ENCODE measurements at regions not wholly inside any gene's neighbourhood (a gene's known extent, or its start where the extent isn't known, plus 50 kb on each side); places are given as distances from the start of the nearest gene placed in this dataset.

- DNase-seq, result no peak
These were observed 183.2 kb upstream of the STAC start for GRCh38 chr3:36197151-36197550.

DNA sequence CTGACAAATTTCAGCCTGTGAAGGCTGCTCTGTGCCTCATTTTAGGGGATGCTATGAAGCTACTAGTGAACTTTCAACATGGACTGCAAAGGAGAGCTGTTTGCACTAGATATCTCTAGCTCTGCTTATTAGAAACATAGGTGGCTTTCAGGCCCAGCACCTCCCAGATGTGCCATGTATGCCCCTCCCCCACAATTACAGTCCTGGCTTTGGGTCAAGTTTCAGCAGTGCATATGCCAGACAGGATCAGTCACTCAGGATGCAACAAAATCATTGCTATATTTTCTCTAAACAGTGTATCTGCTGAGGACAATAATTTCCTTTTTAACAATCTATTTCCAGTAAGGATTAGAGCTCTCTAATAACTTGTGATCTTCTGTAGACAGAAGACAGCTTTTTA, 178.8 kb upstream of the STAC start:
- no peak for DNase-seq

GRCh38 chr3:36206956-36207580, 173.2 kb upstream of the STAC start:
- DNase-seq, result no peak

DNA sequence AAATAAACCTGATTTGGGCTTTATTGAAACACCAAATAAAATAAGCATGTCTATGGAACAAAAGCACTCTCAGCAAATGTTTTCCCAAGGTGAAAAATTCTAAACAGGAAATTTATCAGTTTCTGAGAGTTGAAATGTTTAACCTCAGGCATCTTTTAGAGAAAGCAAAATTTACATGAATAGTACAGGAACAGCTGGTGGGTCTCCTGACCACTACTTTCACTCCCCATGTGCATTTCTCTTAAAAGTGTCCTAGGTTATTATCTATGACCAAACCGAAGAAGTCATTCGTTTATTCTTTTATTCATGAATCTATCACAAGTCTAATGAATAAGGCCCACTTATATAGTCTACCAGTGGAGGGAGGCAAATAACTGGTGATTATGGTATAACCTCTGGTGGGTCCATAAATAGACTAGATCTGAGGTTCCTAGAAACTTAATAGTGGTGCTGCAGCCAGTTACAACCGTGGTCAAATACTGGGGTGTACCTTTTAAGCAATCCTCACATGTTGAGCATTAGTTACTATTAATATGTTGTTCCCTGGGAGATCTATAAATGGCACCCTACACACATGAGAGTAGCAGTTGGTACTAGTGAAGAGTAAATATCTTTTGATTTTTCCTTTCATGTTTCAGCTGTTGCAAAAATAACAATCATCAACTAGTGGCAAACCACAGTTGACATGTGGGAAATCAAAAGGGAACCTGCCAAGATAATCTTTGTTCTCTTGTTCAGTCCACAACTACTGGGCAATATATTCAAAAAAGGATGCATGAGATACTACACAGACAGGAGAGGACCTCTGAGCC, 169.3 kb upstream of the STAC start:
- DNase-seq, result no peak

GRCh38 chr3:36211652-36211999, 168.7 kb upstream of the STAC start:
- no peak for DNase-seq

GRCh38 chr3:36212251-36212650, 168.1 kb upstream of the STAC start:
- DNase-seq, result no peak

- no peak for DNase-seq
These were observed 165.8 kb upstream of the STAC start for GRCh38 chr3:36214460-36214859.

- no peak for DNase-seq
These were observed 165.1 kb upstream of the STAC start for GRCh38 chr3:36215241-36215640.

- DNase-seq, result no peak
These were observed 160.9 kb upstream of the STAC start for GRCh38 chr3:36219398-36219797.

DNA sequence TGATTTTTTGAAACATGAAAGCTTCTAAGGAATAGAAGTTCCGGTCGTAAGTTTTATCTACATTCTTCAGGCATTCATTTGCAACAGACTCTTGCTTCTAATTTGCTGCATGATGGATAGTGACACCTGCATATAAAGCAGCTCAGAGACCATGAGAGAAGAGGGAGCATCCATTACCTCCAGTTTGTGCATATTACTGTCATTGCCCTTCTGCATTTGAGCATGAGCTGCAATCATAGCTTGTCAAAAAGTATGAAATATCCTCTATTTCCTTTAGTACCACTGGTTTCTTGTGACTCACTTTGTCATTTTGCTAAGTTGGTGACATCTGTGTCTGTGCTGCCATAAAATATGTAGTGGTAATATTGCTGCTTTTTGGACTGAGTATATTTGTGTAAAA, 160.1 kb upstream of the STAC start:
- DNase-seq, result no peak

DNA sequence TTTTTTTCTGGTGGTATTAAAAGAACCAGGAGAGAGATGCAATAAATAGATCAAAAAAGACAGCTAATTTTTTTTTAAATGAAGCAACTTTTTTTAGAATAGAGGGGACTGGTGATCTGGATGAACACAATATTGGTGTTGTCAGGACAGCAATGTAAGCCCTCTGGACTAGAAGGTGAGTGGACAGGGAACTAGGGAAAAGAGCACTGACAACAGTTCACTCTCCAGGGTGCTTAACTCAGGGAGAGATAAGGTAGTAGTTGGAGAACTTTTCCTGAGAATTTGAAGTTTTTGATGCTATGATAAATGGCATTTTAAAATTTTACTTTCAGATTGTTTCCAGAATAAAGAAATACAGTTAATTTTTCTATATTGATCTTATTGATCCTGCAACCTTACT, 158.3 kb upstream of the STAC start:
- DNase-seq, result no peak

DNA sequence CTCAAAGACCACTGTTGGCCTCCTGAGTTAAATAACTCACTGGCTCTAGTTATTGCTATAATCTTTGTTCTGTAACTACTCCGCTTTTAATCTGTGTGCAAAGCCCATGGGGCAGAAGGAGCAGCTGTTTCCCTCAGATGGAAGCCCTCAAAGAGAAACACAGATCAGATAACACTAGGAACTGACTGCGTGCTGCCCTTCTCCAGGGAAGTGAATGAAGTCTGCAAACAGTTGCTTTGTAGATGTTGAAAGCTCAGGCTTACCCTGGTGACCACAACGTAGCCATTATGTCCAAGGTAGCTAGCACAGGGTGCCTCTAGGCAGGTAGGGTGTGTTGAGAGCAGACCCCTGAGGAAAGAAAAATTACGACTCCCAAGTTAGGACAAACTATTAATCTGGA, 152.3 kb upstream of the STAC start:
- no peak for DNase-seq

GRCh38 chr3:36229496-36229895, 150.8 kb upstream of the STAC start:
- no peak for DNase-seq

DNA sequence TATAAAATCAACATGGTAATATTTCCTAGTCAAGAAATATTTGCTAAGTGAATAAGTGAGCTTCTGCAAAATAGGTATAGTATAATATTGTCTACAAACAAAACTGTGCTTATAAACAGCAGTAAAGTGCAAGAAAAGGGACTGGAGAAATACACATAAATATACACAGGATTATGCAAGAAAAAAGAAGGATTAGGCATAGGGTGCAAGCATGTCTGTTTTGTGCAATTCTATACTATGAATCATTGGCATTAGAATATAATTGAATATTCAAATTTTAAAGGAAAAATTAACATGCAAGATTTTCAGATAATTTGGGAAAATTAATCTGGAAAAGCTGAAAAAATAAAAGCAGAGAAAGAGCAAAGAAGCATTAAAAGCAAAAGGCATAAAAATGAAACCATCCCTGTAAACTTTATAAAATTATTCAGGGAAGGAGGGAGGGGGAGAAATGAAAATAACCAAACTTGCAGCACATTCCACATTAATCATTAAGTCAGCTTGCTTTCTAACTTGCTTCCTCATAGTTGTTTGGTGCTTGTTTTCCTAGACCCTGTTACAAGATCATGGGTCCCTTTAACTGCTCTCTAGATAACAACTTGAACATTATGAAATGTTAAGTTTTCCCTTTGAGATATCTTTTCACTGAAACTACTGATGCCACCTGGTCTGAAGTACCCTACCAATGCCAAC, 147.4 kb upstream of the STAC start:
- DNase-seq, result no peak

DNA sequence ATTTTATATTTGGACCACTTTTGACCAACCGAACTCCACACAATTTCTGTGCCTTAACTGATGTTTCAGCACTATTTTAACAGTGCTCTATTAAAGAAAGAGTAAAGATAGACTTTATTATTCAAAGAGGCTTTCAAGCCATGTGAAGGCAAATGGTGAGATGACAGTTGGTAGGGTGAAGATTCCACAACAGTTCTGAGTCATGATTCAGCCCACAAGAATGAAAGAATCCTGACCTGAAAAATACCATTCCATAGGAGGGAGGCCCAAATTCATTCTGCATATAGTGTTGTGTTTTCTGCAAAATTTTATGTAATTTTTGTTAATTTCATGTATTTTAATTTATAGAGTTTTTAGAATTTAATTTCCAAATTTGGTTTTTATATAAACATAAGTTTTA, 135.6 kb upstream of the STAC start:
- DNase-seq, result no peak

DNA sequence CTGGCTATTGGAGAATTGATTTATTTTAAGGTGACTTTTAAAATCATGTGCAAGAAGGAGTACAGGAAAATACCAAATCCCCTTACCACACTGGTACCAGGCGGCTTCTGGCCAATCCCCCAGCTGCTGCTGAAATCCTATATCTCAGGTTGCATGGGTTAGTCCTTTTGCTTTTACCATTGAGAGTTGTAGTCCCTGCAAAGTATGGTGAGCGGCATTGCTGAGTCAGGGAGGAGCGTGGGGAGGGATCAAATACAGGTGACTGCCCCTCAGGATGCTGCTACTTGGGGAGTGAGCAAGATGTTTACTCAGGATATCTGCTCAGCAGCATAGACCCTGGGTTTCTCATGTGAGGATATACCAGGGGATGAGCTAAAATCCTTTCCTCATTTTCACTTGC, 131.9 kb upstream of the STAC start:
- DNase-seq, result no peak

DNA sequence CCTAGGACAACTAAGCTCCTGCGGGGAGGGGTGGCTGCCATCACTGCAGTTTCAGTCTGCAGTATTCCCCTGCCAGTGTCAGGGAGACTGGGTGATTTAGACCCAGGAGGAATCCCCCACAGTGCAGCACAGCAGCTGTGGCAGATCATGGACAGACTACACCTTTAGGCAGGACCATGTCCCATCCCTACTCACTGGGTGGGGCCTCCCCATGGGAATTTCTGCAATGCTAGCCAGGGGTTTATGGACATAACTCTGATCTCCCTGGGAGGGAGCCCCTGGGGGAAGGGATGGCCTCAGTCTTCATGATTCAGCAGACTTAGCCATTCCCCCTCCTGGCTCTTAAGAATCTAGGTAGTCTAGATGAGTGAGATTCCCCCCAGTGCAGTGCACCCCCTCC, 130.1 kb upstream of the STAC start:
- no peak for DNase-seq

GRCh38 chr3:36257158-36257852, 123.0 kb upstream of the STAC start:
- DNase-seq, result no peak

- DNase-seq, result no peak
These were observed 121.9 kb upstream of the STAC start for GRCh38 chr3:36258421-36258820.

DNA sequence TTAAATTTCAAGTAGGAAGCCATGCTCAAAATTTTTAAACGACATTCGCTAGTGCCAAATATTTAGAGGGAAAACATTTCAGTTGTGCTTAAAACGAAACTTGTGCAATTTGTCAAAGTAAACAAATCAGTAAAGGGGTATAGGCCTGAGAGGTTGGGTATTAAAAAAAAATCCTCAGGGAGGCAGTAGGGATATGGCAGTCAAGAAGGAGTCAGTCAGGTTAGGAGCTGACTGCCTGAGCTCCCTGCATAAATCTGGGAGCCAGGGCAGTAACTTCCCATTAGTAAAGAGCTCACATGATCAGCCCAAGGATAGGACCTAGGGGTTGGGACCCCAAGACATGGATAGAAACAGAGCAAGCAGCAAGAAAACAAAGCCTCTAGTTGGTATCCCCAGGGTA, 120.7 kb upstream of the STAC start:
- DNase-seq, result no peak

- no peak for DNase-seq
These were observed 111.0 kb upstream of the STAC start for GRCh38 chr3:36269274-36269673.

DNA sequence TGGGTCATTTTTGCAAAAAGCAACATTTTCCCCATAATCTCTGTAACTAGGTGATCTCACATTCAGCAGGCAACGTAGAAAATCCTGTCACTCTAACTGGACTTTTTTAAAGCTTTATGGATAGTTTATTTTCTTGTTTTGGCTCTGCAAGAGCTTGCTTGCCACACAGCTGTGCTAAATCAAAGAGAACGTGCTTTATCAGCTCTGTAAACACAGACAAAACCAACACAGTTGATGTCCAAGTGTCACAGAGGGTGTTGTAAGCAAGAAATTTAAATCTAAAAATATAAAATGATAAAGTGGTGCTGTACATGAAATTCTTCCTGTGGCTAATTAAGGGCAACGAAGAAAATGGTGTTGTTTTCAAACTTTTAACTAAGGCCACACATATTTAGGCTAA, 97.5 kb upstream of the STAC start:
- DNase-seq, result no peak

DNA sequence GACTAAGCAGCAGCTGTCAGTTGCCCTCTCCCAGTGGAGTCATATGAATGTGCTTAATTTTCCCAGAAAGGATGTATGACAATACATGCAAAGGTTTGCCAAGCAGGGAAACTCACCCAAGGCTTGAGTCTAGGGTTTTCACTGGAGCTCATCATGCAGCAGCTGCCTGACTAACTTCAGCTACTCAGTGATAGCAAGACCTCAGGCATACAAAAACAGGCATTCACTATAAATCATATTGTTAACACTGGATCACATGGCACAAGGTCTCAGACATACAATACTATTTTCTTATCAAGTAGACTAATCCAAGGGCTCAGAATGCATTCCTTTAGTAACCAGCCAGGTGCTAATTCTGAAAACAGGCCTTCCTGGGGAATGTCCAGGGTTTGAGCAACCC, 85.0 kb upstream of the STAC start:
- DNase-seq, result no peak

- DNase-seq, result no peak
These were observed 83.1 kb upstream of the STAC start for GRCh38 chr3:36297195-36297594.
